Osteocyte (in vitro differentiated cells): ENCODE measurements at regions not wholly inside any gene's neighbourhood (a gene's known extent, or its start where the extent isn't known, plus 50 kb on each side); places are given as distances from the start of the nearest gene placed in this dataset.
"Not testable (repeated sequence)": the region's sequence is repeated elsewhere in the genome, so short reads cannot be mapped to it uniquely, and the experiment has no call there.

Source experiments
- DNase-seq: peaks from one replicate; pipeline ENCODE4 v3.0.0; 2021; ENCODE audit warnings: mixed read lengths; ENCODE audit not compliant: unreplicated experiment; ENCODE audit errors: extremely low spot score
- H3K27ac Mint-ChIP-seq: one replicate; pipeline ENCODE4 v1.8.0; 2021; ENCODE audit warnings: mild to moderate bottlenecking, mixed read lengths; ENCODE audit not compliant: unreplicated experiment
- H3K27me3 Mint-ChIP-seq: one replicate; pipeline ENCODE4 v1.8.0; 2021; ENCODE audit warnings: mixed read lengths; ENCODE audit not compliant: unreplicated experiment
- H3K36me3 Mint-ChIP-seq: one replicate; pipeline ENCODE4 v1.8.0; 2021; ENCODE audit warnings: mixed read lengths; ENCODE audit not compliant: unreplicated experiment
- H3K4me1 Mint-ChIP-seq: one replicate; pipeline ENCODE4 v1.8.0; 2021; ENCODE audit warnings: mixed read lengths; ENCODE audit not compliant: unreplicated experiment
- H3K4me3 Mint-ChIP-seq: one replicate; pipeline ENCODE4 v1.8.0; 2021; ENCODE audit warnings: mild to moderate bottlenecking, moderate library complexity, mixed read lengths; ENCODE audit not compliant: unreplicated experiment
- H3K9me3 Mint-ChIP-seq: one replicate; pipeline ENCODE4 v1.8.0; 2021; ENCODE audit warnings: mixed read lengths; ENCODE audit not compliant: unreplicated experiment

DNA sequence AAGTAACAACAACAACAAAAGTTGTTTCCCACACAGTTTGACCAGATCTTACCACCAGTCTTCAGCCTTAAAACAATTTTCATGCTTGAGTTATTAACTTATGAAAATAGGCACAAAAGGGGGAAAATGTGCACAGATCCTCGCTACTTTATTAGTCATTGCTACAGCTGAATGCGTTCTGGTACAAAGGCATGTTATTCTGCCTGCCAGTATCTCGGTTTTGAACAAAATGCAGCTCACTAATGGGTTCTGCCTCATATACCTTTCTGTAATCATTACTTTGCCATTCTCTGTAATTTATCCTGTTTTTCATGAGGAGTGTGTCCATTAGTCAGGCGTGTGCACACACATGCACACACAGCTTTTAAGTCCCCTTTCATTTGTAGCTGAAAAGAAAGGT, 247.6 kb downstream of the BCL2L11 start:
- H3K9me3 Mint-ChIP-seq, H3K27me3 Mint-ChIP-seq, H3K4me3 Mint-ChIP-seq, H3K27ac Mint-ChIP-seq, DNase-seq, H3K36me3 Mint-ChIP-seq: not testable (repeated sequence)
- H3K4me1 Mint-ChIP-seq, result peaks cover 12% of the 10 kb centered on the region

- not testable (repeated sequence) for H3K4me3 Mint-ChIP-seq, H3K36me3 Mint-ChIP-seq
Observed at GRCh38 chr2:111373060-111373459, 252.3 kb downstream of the BCL2L11 start.

DNA sequence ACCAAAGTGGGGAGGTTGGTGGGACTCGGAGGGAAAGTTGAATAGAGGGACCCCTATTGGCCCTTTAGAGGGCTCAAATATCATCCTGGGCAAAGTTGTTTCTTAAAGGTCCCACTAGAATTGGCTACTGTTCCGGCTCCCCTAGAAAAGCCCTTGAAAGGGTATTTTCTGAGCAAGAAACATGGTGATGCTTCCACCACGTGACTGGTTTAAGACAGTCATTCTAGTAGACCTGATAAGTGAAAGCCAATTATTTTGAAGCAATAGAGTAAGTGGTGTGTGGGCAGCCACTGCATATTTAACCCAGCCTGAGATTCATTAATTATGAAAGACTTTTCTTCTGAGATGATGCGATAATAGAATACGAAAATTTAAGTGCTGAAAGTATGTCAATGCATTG, 253.3 kb downstream of the BCL2L11 start:
- H3K36me3 Mint-ChIP-seq, H3K4me1 Mint-ChIP-seq, H3K27ac Mint-ChIP-seq, H3K27me3 Mint-ChIP-seq, H3K4me3 Mint-ChIP-seq, DNase-seq, H3K9me3 Mint-ChIP-seq: not testable (repeated sequence)

More at GRCh38 chr2:111373060-111373459, 252.3 kb downstream of the BCL2L11 start:
- H3K27ac Mint-ChIP-seq, DNase-seq, H3K9me3 Mint-ChIP-seq, H3K4me1 Mint-ChIP-seq, H3K27me3 Mint-ChIP-seq: not testable (repeated sequence)

- H3K4me3 Mint-ChIP-seq, H3K4me1 Mint-ChIP-seq, H3K27ac Mint-ChIP-seq, H3K36me3 Mint-ChIP-seq, DNase-seq, H3K27me3 Mint-ChIP-seq, H3K9me3 Mint-ChIP-seq: not testable (repeated sequence)
Observed at GRCh38 chr2:111374734-111375133, 254.0 kb downstream of the BCL2L11 start.

DNA sequence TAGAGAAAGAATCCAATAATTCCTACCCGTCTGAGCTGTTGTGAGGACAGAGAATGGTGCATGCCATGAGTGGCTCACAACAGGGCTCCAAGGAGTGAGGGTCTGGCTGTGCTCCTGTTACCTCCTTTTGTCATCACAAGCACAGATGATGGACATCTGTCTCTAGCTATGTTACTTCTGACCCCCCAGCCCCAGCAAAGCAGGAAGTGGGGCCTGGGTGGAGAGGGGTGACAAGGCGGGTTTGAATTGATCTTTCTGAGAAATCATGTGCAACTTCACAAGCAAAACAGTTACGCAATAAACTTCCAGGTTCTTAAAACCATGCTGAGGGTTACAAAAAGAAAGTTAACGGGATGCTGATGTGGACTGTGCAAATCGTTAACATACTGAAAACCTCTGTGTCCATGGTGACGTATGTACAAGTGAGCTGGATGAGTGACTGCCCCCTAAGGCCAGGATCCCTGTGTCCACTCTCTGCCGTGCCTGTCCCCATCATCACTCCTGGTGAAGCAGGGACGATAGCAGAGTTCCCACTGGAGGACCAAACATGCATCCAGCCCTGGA, 254.7 kb downstream of the BCL2L11 start:
- not testable (repeated sequence) for H3K4me3 Mint-ChIP-seq, H3K27ac Mint-ChIP-seq, DNase-seq, H3K27me3 Mint-ChIP-seq, H3K9me3 Mint-ChIP-seq, H3K36me3 Mint-ChIP-seq, H3K4me1 Mint-ChIP-seq

GRCh38 chr2:111376272-111376970, 255.7 kb downstream of the BCL2L11 start:
- not testable (repeated sequence) for H3K4me1 Mint-ChIP-seq, H3K27me3 Mint-ChIP-seq, H3K27ac Mint-ChIP-seq, DNase-seq, H3K9me3 Mint-ChIP-seq, H3K36me3 Mint-ChIP-seq, H3K4me3 Mint-ChIP-seq

- not testable (repeated sequence) for H3K36me3 Mint-ChIP-seq, DNase-seq, H3K9me3 Mint-ChIP-seq, H3K4me3 Mint-ChIP-seq, H3K4me1 Mint-ChIP-seq, H3K27me3 Mint-ChIP-seq
- peak overlapping the region; percentile 79 for H3K27ac Mint-ChIP-seq
Observed at GRCh38 chr2:111376971-111377352, 256.2 kb downstream of the BCL2L11 start.

DNA sequence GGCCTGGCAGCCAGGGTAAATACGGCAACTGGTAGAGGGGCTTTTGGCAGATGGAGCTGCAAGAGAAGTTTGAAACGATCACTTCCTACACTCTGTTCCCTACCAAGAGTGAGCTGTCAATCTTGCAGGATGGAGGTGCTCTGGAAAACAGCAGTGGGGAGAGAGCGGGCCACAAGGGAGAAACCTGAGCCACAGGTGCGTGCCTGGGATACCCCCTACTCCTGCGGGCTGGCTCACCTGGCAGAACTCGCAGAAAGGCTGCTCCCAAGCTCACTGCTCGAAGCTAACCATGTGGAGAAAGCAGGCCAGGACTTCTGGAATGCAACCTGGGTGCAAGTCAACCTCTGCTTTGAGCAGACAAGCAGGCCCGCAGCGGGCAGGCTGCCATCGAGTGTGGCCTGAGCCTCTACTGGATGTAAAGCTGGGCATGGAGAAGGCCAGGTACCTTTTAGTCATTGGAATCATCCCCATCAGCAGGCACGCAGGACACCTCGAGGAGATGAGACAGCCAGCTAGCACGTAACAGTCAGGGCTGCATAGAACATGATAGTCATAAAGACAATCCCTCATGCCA, 256.8 kb downstream of the BCL2L11 start:
- H3K9me3 Mint-ChIP-seq, DNase-seq, H3K27ac Mint-ChIP-seq, H3K27me3 Mint-ChIP-seq, H3K36me3 Mint-ChIP-seq, H3K4me3 Mint-ChIP-seq, H3K4me1 Mint-ChIP-seq: not testable (repeated sequence)

DNA sequence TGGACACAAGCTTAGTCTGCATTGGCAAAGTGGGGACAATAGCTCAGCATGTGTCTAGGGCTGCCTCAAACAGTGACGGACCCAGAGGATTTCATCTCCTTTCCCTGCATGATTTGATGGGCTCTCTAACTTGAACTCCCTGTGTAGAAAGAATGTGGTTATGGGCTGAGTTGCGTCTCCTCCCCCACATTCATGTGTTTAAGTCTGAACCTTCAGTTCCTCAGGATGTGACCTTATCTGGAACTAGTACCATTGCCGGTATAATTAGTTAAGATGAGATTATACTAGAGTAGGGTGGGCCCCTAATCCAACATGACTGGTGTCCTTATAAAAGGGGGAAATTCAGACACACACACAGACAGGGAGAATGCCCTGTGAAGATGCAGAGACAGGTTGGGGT, 257.6 kb downstream of the BCL2L11 start:
- H3K4me1 Mint-ChIP-seq, H3K36me3 Mint-ChIP-seq, H3K27me3 Mint-ChIP-seq, H3K27ac Mint-ChIP-seq, DNase-seq, H3K4me3 Mint-ChIP-seq, H3K9me3 Mint-ChIP-seq: not testable (repeated sequence)

DNA sequence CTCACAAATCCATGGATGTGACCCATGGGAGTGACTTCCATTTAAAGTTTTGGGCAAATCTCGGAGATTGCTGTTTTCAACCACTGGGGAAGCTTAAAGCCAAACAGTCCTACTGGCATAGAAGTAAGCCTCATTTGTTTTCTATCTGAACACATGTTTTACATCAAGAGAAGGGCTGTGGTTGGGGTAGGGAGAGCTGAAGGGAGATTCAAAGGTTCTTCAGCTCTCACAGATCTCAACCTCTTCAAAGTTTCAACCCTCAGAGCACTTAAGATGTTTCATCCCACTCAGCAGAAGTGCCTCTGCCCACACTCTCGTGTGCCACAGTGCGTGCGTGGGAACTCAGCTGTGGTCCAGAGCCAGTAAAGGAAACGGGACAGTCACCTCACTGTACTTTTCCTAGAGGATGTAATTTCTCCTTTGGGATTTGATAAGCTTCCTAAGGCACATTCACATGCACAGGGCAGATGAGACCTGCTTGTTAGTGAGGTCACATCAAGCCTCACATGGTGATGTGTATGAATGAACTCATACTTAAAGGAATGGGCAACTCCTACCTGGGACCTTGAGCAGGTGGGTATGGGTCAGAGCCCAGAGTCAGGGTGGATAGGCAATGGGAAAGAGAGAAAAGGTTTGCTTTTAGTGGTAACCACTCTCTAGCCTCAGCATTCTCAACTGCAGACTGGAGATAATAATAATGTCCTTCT, 260.2 kb downstream of the BCL2L11 start:
- H3K27me3 Mint-ChIP-seq, H3K27ac Mint-ChIP-seq, H3K9me3 Mint-ChIP-seq, H3K36me3 Mint-ChIP-seq, DNase-seq, H3K4me3 Mint-ChIP-seq, H3K4me1 Mint-ChIP-seq: not testable (repeated sequence)

DNA sequence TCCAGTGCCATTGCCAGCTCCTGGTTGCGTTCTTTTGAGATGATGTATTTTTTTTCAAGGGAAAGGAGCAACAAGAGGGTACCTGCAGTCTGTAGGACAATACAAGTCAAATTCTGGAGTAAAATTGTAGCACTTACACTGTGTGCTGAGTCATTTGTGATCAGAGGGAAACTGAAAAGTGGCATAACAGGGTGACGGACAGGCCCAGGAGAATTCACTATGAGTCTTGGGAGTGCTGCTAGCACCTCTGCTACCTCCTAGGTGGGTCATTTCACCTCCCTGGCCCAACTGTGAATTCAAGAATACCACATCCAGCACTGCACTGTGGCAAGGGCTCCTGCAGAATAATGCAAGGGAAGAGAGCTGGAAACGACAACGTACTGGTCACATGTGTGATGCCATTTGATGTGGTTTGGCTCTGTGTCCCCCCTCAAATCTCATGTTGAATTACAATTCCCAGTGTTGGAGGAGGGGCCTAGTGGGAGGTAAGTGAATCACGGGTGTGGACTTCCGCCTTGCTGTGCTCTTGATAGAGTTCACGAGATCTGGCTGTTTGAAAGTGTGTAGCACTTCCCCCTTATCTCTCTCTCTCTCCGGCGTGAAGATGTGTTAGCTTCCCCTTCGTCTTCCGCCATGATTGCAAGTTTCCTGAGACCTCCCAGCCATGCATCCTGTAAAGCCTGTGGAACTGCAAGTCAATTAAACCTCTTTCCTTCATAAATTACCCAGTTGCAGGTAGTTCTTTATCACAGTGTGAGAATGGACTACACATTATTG, 261.0 kb downstream of the BCL2L11 start:
- DNase-seq, H3K4me1 Mint-ChIP-seq, H3K9me3 Mint-ChIP-seq, H3K27me3 Mint-ChIP-seq, H3K36me3 Mint-ChIP-seq, H3K4me3 Mint-ChIP-seq, H3K27ac Mint-ChIP-seq: not testable (repeated sequence)
